Kidney glomerular epithelial cell (primary cell): ENCODE measurements at regions not wholly inside any gene's neighbourhood (a gene's known extent, or its start where the extent isn't known, plus 50 kb on each side); places are given as distances from the start of the nearest gene placed in this dataset.

Experiments used
- DNase-seq: peaks from one replicate; lab custom pipeline; 2025; lab: John Stamatoyannopoulos, UW

GRCh38 chr12:126193190-126193589 is 1128.0 kb downstream of the AACS start:
- DNase-seq: no peak

DNA sequence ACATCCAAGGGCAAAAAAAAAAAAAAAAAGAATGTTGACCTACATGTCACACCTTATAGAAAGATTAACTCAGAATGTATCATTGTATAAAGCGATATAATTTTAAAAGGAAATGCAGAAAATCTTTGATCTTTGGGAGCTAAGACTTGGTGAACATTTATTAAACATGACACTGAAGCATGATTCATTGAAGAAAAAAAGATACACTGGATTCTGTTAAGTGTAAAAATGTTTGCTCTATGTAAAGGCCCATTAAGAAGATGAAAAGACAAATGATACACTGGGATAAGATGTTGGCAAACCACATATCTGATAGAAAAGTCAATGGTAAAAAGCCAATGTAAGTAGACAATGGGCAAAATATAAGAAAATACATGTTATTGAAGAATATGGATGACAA is 1131.0 kb downstream of the AACS start:
- DNase-seq: no peak

DNA sequence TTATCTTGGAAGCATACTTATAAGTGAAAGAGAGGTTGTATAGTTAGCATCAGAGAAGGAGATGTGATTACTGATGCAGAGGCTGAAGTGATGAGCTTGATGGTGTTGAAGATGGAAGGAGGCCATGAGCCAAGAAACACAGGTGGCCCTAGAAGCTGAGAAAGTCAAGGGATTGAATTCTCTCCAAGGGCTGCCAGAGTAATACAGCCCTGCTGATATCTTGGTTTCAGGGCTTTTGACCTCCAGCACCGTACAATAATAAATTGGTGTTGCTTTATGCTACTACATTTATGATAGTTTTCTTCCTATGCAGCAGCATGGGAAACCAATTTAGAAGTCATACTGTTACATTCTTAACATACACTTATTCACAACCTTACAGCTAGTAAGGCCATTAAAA is 1133.3 kb downstream of the AACS start:
- no peak for DNase-seq

- DNase-seq: no peak
Observed at GRCh38 chr12:126198966-126199692, 1133.9 kb downstream of the AACS start.

GRCh38 chr12:126201981-126202537 is 1136.8 kb downstream of the AACS start:
- DNase-seq: no peak

GRCh38 chr12:126204326-126204725 is 1139.1 kb downstream of the AACS start:
- no peak for DNase-seq

DNA sequence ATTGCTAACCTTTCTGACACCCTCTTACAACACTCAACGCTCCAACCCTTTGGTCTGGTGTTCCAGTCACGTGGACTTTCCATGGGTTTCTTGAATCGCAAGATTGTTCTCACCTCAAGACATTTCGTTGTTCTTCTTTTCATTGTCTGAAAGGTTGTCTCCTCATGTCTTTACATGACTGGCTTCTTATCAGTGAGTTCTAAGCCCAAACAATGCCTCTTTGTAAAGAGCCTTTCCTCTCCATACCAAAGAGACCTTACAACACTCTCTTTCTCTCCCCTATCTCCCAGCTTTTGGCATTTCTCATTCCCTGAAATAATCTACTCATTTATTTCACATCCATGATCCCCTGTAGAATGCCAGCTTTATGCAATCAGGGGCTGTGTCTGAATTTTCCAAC is 1144.8 kb downstream of the AACS start:
- DNase-seq: no peak

GRCh38 chr12:126210448-126210847 is 1145.2 kb downstream of the AACS start:
- DNase-seq: no peak

GRCh38 chr12:126212824-126213223 is 1147.6 kb downstream of the AACS start:
- DNase-seq: no peak

DNA sequence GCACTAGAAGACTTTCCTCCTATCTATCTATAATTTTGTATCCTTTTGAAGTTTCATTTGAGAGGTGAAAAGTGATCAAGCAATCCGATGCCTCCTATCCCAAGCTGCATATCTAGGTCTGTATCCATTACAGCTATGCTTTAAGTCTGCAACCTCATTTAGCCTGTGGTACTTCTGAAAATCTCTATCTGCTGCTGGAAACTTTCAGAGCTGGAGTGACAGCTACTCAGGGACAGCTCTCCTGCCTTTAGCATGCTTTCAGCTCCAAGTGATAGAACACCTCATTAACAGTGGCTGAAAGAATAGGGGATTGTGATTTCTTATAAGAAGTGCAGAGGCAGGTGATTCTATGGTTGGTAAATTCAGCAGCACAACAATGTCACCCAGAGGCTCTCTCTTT is 1153.5 kb downstream of the AACS start:
- DNase-seq: no peak

DNA sequence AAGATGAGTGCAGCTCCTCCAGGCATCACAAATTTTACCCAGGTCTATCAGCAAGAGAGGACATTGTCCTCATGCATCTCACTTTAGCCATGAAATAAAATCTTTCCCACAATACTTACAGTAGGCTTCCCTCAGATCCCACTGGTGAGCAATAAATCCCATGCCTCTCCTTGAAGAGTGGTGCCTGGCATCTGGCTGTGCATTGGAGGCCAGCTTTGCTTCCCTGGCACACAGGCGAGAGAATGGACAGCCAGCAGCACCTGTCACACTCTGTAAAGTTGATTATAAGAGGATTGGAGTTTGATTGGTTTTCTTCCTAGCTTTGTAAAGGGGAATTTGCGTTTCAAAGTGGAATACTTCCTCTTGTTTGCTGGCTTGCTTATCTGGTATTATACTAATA is 1153.9 kb downstream of the AACS start:
- no peak for DNase-seq

DNA sequence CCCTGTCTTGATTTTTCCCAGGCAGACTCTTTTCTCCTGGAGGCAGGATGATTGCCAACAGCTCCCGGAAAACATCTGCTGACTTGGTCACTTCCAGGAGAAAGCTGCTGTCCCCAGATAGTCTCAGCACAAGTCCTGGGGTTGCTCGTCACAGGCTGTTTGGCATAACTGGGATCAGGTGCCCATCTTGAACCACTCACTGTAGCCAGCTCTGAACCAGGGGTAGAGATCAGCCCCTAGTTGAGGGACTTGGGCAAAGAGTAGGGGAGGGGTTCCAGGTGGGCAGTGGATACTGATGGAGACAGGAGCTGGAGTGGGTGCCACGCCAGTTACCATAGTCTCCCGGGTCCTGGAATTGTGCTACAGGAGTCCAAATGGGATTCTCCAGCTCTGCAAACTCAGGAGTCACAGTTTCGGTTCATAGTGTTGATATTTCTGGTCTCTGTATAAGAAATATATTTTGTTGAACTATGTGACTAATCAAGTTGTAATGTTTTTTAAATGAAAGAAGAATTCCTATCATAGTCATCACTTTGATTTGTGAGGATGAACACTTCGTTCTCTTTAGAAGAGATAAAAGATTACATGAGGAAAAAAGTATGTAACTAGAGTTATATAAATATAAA is 1154.5 kb downstream of the AACS start:
- DNase-seq: peak; percentile 41

DNA sequence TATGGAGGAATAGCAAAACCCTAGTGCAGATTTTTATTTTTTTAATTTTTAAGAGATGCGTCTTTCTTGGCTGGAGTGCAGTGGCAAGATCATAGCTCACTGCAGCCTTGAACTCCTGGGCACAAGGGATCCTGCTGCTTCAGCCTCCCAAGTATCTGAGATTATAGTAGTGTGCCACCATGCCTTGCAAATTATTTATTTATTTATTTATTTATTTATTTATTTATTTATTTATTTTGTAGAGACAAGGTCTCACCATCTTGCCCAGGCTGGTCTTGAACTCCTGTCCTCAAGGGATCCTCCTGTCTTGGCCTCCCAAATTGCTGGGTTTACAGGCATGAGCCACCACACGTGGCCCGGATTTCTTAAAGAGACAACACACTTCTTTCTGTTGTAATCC is 1158.8 kb downstream of the AACS start:
- DNase-seq: no peak

DNA sequence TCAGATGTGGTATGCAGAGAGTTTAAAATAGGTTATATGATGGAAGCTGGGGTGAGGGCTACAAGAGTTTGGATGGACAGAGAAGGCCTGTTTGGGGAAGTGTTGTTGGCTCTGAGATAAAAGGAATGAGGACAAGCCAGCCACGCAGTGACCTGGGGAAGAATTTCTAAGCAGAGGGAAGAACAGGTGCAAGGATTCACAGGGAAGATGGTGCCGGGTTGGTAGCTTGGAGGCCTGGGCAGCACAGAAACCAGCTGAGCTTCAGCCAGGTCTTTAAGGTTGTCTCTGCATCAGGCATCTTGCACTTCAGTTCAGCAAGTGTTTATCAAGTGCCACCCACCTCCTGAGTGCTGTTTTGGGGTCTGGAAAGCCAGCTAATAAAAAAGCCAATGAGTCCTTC is 1163.7 kb downstream of the AACS start:
- DNase-seq: no peak

DNA sequence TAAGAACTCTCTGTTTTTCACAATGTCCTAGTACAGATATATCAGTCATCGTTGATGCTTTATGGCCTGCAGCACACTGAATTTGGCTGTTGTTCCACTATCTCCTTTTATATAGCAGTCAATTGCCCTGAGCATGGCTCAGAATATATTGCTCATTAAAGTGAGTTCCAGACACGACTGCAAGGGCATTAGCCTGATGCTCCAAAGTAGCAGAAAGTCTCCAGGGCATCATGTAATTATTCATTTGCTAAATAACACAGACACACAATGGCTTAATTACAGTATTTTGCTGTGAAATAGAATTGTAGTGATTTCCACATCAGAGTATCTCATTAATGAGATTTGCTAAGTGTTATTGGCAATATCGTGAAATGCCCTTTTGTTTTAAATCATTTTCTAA is 1167.5 kb downstream of the AACS start:
- DNase-seq: no peak

GRCh38 chr12:126233625-126234024 is 1168.4 kb downstream of the AACS start:
- DNase-seq: no peak

DNA sequence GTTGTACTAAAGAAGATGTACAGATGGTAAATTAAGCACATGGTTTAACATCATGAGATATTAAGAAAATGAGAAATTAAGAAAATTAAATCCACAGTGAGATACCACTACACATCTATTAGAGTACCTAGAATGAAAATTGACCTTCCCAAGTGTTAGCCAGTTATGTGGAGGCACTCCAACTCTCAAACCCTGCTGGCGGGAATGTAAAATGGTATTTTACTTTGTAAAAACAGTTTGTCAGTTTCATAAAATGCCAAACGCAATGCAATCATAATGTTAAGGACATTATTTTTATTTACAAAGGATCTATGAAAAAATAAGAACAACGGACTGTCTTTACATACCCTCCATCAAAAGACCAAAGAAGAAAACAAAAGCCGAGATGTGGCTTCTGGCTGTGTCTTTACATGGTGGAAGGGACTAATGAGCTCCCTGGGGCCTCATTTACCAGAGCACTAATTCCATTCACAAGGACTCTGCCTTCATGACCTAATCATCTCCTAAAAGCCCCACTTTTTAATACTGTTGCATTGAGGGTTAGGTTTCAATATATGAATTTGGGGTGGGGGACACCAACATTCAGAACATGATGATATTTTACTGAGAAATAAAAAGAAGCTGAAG is 1178.7 kb downstream of the AACS start:
- no peak for DNase-seq

- peak; percentile 89 for DNase-seq
Observed at GRCh38 chr12:126247936-126248335, 1182.7 kb downstream of the AACS start.

DNA sequence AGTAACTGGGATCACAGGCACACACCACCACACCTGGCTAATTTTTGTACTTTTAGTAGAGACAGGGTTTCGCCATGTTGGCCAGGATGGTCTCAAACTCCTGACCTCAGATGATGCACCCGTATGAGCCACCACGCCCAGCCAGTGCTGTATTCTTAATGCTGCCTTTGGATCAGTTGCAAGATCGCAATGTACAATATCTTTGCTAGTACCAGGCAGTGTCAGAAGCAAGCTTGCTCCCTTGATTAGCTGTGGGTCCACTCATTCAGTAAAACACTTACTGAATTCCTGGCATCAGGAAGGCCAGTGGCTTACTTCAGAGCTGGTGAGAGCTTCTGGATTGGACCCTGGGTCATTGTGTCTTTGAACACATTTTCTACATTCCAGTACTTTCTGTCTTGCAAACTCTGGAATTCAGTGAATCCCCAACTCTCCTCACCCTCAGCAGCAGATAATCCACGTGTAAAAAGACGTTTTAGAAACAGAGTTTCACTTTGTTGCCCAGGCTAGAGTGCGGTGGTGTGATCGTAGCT is 1183.7 kb downstream of the AACS start:
- DNase-seq: peak; percentile 42

GRCh38 chr12:126258190-126258589 is 1193.0 kb downstream of the AACS start:
- no peak for DNase-seq

- no peak for DNase-seq
Observed at GRCh38 chr12:126262829-126263228, 1197.6 kb downstream of the AACS start.

DNA sequence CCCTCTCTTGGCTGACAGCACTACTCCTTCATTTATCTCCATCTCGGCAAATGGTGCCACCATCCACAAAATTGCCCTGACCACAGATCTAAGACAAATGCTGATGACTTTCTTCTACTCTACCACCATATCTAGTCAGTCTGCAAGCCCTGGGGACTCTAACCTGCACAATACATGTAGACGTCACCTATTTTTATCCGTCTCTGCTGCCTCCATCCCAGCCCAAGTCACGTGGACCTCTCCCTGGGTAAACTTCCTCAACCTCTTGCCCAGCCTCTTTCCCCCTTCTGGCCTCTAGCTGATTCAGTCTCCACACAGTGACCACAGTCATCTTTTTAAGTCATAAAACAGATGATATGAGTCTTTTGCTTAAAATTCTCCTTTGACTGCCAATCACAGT is 1203.0 kb downstream of the AACS start:
- DNase-seq: no peak

GRCh38 chr12:126271159-126271558 is 1205.9 kb downstream of the AACS start:
- no peak for DNase-seq
